Activated CD4-positive, alpha-beta T cell treated with anti-CD3 and anti-CD28 coated beads for 36 hours (primary cell): ENCODE measurements at regions not wholly inside any gene's neighbourhood (a gene's known extent, or its start where the extent isn't known, plus 50 kb on each side); places are given as distances from the start of the nearest gene placed in this dataset.
A peak's percentile ranks its signal among the peaks of the same experiment; 100 is the strongest.
"Not testable (repeated sequence)": the region's sequence is repeated elsewhere in the genome, so short reads cannot be mapped to it uniquely, and the experiment has no call there.

Experiments used
- ATAC-seq: fragments of 200-7000 bp; cut with Tn5 transposase; one replicate; pipeline ENCODE4 v1.10.0; 2021; ENCODE audit warnings: mild to moderate bottlenecking, moderate library complexity
- CTCF ChIA-PET: fragments of 350-600 bp; sonication (Branson Sonifier 250); formaldehyde crosslinking; loops from one replicate; lab custom pipeline; 2021; ENCODE audit warnings: antibody characterized with exemption; lab: Charles Lee
- POLR2A ChIA-PET: fragments of 350-600 bp; sonication (Branson Sonifier 250); formaldehyde crosslinking; loops from one replicate; lab custom pipeline; 2021; ENCODE audit warnings: antibody characterized with exemption, inconsistent platforms; lab: Charles Lee
- DNase-seq: peaks from one replicate; pipeline ENCODE4 v3.0.0-alpha.2; 2020
- H3K27ac Mint-ChIP-seq: one replicate; pipeline ENCODE4 v1.8.0; 2021; ENCODE audit warnings: mixed read lengths
- H3K27me3 Mint-ChIP-seq: one replicate; pipeline ENCODE4 v1.8.0; 2021; ENCODE audit warnings: mixed read lengths
- H3K36me3 Mint-ChIP-seq: one replicate; pipeline ENCODE4 v1.8.0; 2021; ENCODE audit warnings: low read depth, mixed read lengths
- H3K4me1 Mint-ChIP-seq: one replicate; pipeline ENCODE4 v1.8.0; 2021; ENCODE audit warnings: mixed read lengths
- H3K4me3 Mint-ChIP-seq: one replicate; pipeline ENCODE4 v1.8.0; 2021; ENCODE audit warnings: mild to moderate bottlenecking, moderate library complexity, mixed read lengths
- H3K9me3 Mint-ChIP-seq: one replicate; pipeline ENCODE4 v1.8.0; 2021; ENCODE audit warnings: low read depth, mixed read lengths
- intact Hi-C, 2 experiments: fragments of 100-400 bp; cut with DNase I in 1 of 2; cut with micrococcal nuclease in 1 of 2; formaldehyde crosslinking; loops; one replicate each; pipeline versions ENCODE4 v1.14.2 to v1.15.1; 2022 to 2024; cut with DNase I, micrococcal nuclease

- H3K36me3 Mint-ChIP-seq = no peaks in the 10 kb centered on the region
- H3K4me3 Mint-ChIP-seq = no peak overlapping the region
- H3K27me3 Mint-ChIP-seq = peaks cover 6% of the 10 kb centered on the region
- DNase-seq = no peak
- H3K4me1 Mint-ChIP-seq = no peaks in the 10 kb centered on the region
- POLR2A ChIA-PET = no interaction called here
- ATAC-seq = no peak
- intact Hi-C loops = no loop called here
- H3K9me3 Mint-ChIP-seq = no peaks in the 10 kb centered on the region
- CTCF ChIA-PET = no interaction called here
- H3K27ac Mint-ChIP-seq = no peak overlapping the region
Measured at GRCh38 chr18:22697561-22697960, 235.6 kb upstream of the RBBP8 start.

DNA sequence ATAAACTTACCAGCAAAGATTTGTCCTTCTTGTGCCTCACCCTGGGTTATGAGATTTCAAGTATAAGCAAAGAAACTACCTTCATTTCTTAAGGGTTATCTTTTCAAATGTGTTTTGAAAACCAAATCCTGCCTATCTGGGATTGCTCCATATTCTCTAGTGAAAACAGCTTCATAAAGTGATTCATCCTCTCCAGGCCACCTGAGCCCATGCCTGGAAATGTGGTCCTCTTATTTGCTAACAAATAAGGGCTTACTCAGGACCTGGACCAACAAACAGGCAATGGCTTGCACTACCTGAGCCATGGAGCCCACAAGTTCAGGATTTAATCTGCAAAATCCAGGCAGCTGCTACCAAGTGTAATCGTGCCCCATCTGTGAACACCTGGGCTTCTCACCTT lies 234.4 kb upstream of the RBBP8 start:
- Mint-ChIP-seq H3K9me3 (no peaks in the 10 kb centered on the region), H3K27ac (no peak overlapping the region), H3K4me1 (no peaks in the 10 kb centered on the region), H3K27me3 (peaks cover 9% of the 10 kb centered on the region), H3K4me3 (no peak overlapping the region), H3K36me3 (no peaks in the 10 kb centered on the region)
- ChIA-PET CTCF (no interaction called here), POLR2A (no interaction called here)
- no peak for DNase-seq
- intact Hi-C loops = no loop called here
- no peak for ATAC-seq

- Mint-ChIP-seq H3K4me1 (no peaks in the 10 kb centered on the region), H3K27me3 (peaks cover 8% of the 10 kb centered on the region), H3K9me3 (no peaks in the 10 kb centered on the region), H3K36me3 (no peaks in the 10 kb centered on the region), H3K4me3 (no peak overlapping the region), H3K27ac (no peak overlapping the region)
- CTCF ChIA-PET = interaction anchor here (0.6 kb wide), 1 partner anchor 124 kb away, joined by 4 read pairs; no protein-coding TSS in a partner anchor
- ATAC-seq (no peak), DNase-seq (no peak)
- POLR2A ChIA-PET = no interaction called here
- intact Hi-C loops = loop anchor here (5.0 to 10.0 kb wide), 3 partner anchors 705 to 1502 kb away; no protein-coding TSS in a partner anchor
Measured at GRCh38 chr18:22699629-22700028, 233.5 kb upstream of the RBBP8 start.

DNA sequence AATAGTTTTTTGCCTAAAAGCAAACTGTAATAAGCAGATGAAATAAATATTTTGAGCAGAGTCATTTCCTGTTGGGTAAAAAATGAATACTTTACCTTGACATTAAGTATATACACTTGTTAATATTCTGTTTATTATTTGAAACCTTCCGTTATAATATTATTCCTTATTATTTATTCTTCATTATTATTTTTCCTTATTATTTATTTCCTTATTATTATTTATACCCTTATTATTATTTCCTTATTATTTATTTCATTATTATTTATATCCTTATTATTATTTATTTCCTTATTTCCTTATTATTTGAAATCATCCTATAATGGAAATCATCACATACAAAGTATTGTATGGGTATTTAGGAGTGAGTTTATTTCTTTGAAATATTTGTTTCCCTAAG lies 232.2 kb upstream of the RBBP8 start:
- Mint-ChIP-seq H3K4me3 (no peak overlapping the region), H3K36me3 (no peaks in the 10 kb centered on the region), H3K27ac (no peak overlapping the region), H3K27me3 (peaks cover 8% of the 10 kb centered on the region), H3K9me3 (no peaks in the 10 kb centered on the region), H3K4me1 (no peaks in the 10 kb centered on the region)
- no peak for DNase-seq
- ChIA-PET CTCF (no interaction called here), POLR2A (no interaction called here)
- no peak for ATAC-seq
- intact Hi-C loops = loop anchor here (5.0 to 10.0 kb wide), 3 partner anchors 706 to 1504 kb away; no protein-coding TSS in a partner anchor

- POLR2A ChIA-PET = no interaction called here
- H3K4me3 Mint-ChIP-seq = no peak overlapping the region
- no peaks in the 10 kb centered on the region for H3K9me3 Mint-ChIP-seq
- CTCF ChIA-PET = no interaction called here
- DNase-seq (no peak), ATAC-seq (no peak)
- H3K27me3 Mint-ChIP-seq = peaks cover 8% of the 10 kb centered on the region
- H3K36me3 Mint-ChIP-seq = no peaks in the 10 kb centered on the region
- H3K4me1 Mint-ChIP-seq = no peaks in the 10 kb centered on the region
- intact Hi-C loops = loop anchor here (5.0 to 10.0 kb wide), 3 partner anchors 707 to 1504 kb away; no protein-coding TSS in a partner anchor
- no peak overlapping the region for H3K27ac Mint-ChIP-seq
Measured at GRCh38 chr18:22701326-22701725, 231.8 kb upstream of the RBBP8 start.

DNA sequence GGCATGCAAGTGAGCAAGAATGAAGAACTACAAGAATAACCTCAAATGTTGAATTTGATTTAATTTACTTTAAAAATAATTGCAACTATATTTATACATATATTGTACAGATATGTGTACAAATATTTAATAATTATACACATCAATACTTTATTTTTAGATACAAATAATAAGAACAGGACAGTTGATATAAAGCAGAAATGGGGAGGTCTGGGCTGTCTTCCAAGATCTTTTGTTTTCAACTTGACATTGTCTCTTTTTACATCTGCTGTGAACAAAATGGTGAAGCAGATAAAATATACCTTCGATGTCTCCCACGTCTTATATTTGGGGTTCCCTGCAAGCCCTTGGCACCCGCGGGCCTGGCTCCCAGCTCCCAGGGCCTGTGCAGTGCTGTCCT lies 231.3 kb upstream of the RBBP8 start:
- Mint-ChIP-seq H3K9me3 (no peaks in the 10 kb centered on the region), H3K27me3 (peaks cover 8% of the 10 kb centered on the region), H3K27ac (no peak overlapping the region), H3K36me3 (no peaks in the 10 kb centered on the region), H3K4me1 (no peaks in the 10 kb centered on the region), H3K4me3 (no peak overlapping the region)
- DNase-seq (no peak), ATAC-seq (no peak)
- CTCF ChIA-PET = no interaction called here
- POLR2A ChIA-PET = no interaction called here
- intact Hi-C loops = loop anchor here (5.0 to 10.0 kb wide), 3 partner anchors 707 to 1504 kb away; no protein-coding TSS in a partner anchor

- no peak overlapping the region for H3K4me3 Mint-ChIP-seq
- no peak for DNase-seq
- ATAC-seq = no peak
- H3K27ac Mint-ChIP-seq = no peak overlapping the region
- H3K36me3 Mint-ChIP-seq = no peaks in the 10 kb centered on the region
- CTCF ChIA-PET = interaction anchor here (0.7 kb wide), 1 partner anchor 296 kb away, joined by 3 read pairs; no protein-coding TSS in a partner anchor
- intact Hi-C loops = loop anchor here (5.0 to 10.0 kb wide), 3 partner anchors 708 to 1506 kb away; no protein-coding TSS in a partner anchor
- H3K4me1 Mint-ChIP-seq = no peaks in the 10 kb centered on the region
- no peaks in the 10 kb centered on the region for H3K9me3 Mint-ChIP-seq
- POLR2A ChIA-PET = no interaction called here
- peaks cover 8% of the 10 kb centered on the region for H3K27me3 Mint-ChIP-seq
Measured at GRCh38 chr18:22702806-22703205, 230.3 kb upstream of the RBBP8 start.

DNA sequence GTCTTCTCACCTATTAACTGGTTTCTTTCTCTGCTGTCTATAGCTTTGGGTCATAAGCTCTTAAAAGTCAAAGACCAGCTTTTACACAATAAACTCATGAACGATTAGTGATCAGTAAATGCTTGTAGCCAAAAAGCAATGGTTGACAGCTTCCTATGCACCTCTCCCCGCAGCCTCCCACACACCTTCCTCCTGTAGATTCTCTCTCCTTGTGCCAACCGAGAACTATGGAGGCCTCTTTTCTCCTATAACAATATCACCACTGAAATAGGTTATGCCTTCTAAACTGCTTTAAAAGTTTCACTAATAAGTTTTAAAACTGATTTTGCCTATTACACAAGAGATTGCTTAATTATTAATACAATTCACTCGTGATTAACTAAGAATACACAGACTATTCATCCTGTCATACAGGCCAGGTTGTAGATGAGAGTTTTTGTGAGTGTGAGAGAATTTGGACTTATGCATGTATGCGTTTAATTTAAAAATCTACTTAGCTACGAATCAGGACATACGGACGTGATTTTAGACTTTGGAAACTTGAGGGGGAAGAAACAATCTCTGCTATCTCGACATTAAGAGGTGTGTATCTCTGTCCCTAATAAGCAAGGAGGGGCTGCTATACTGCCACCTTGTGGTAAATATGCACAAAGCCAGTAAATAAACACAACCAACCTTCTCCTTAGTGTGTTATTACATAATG lies 229.1 kb upstream of the RBBP8 start:
- DNase-seq (peak; percentile 6), ATAC-seq (no peak)
- Mint-ChIP-seq H3K4me1 (no peaks in the 10 kb centered on the region), H3K27ac (no peak overlapping the region), H3K4me3 (no peak overlapping the region), H3K27me3 (peaks cover 8% of the 10 kb centered on the region), H3K36me3 (no peaks in the 10 kb centered on the region), H3K9me3 (no peaks in the 10 kb centered on the region)
- ChIA-PET CTCF (interaction anchor here (0.5 to 1.1 kb wide), 3 partner anchors 13 to 39 kb away, joined by 3 to 4 read pairs (median 3); no protein-coding TSS in a partner anchor), POLR2A (no interaction called here)
- intact Hi-C loops = loop anchor here (1.0 to 10.0 kb wide), 4 partner anchors 535 to 1507 kb away; partner anchors contain the start of gene GATA6 (in 1 of the 2)

DNA sequence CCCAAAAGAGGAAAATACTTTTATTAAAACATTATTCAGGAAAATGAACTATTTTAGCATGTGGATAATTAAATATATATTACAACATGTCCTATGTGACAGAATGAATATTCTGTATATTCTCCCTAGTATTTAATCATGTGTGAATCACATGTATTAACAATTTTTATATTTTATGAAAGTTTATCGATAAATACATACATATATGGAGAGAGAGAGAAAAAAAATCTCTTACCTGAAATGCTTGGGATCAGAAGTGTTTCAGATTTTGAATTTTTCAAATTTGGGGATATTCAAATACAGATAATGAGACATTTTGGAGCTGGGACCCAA lies 228.6 kb upstream of the RBBP8 start:
- no peaks in the 10 kb centered on the region for H3K4me1 Mint-ChIP-seq
- no peaks in the 10 kb centered on the region for H3K9me3 Mint-ChIP-seq
- POLR2A ChIA-PET = no interaction called here
- no peaks in the 10 kb centered on the region for H3K36me3 Mint-ChIP-seq
- no peak overlapping the region for H3K4me3 Mint-ChIP-seq
- DNase-seq = no peak
- intact Hi-C loops = loop anchor here (1.0 to 10.0 kb wide), 4 partner anchors 535 to 1507 kb away; partner anchors contain the start of gene GATA6 (in 1 of the 2)
- no peak for ATAC-seq
- no peak overlapping the region for H3K27ac Mint-ChIP-seq
- CTCF ChIA-PET = interaction anchor here (1.1 kb wide), 1 partner anchor 13 kb away, joined by 4 read pairs; no protein-coding TSS in a partner anchor
- peaks cover 8% of the 10 kb centered on the region for H3K27me3 Mint-ChIP-seq

- no peak for ATAC-seq
- Mint-ChIP-seq H3K27ac (no peak overlapping the region), H3K9me3 (no peaks in the 10 kb centered on the region), H3K36me3 (no peaks in the 10 kb centered on the region), H3K4me1 (no peaks in the 10 kb centered on the region), H3K27me3 (peaks cover 8% of the 10 kb centered on the region), H3K4me3 (no peak overlapping the region)
- DNase-seq = no peak
- intact Hi-C loops = loop anchor here (10.0 kb wide), 2 partner anchors 711 to 811 kb away; no protein-coding TSS in a partner anchor
- ChIA-PET CTCF (interaction anchor here (1.1 kb wide), 1 partner anchor 12 kb away, joined by 4 read pairs; no protein-coding TSS in a partner anchor), POLR2A (no interaction called here)
Measured at GRCh38 chr18:22705328-22705727, 227.8 kb upstream of the RBBP8 start.

DNA sequence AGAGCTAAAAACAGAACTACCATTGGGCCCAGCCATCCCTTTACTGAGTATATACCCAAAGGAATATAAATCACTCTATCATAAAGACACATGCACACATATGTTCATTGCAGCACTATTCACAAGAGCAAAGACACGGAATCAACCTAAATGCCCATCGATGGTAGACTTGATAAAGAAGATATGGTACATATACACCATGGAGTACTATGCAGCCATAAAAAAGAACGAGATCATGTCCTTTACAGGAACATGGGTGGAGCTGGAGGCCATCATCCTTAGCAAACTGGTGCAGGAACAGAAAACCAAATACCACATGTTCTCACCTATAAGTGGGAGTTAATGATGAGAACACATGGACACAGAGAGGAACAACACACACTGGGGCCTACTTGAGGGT lies 227.1 kb upstream of the RBBP8 start:
- CTCF ChIA-PET, H3K4me3 Mint-ChIP-seq: not testable (repeated sequence)

More for the DNA sequence above, 227.1 kb upstream of the RBBP8 start:
- H3K36me3 Mint-ChIP-seq, H3K27ac Mint-ChIP-seq, H3K27me3 Mint-ChIP-seq, ATAC-seq, H3K9me3 Mint-ChIP-seq, H3K4me1 Mint-ChIP-seq, POLR2A ChIA-PET, DNase-seq: not testable (repeated sequence)
- intact Hi-C loops = loop anchor here (10.0 kb wide), 2 partner anchors 711 to 811 kb away; no protein-coding TSS in a partner anchor
